Rectal smooth muscle tissue (tissue), 1 donor: ENCODE measurements at regions not wholly inside any gene's neighbourhood (a gene's known extent, or its start where the extent isn't known, plus 50 kb on each side); places are given as distances from the start of the nearest gene placed in this dataset.

Experiments used
- H3K27ac ChIP-seq: one replicate; pipeline ENCODE4 v1.7.0; 2013; ENCODE audit warnings: low read depth, low read length, inconsistent platforms
- H3K27me3 ChIP-seq: one replicate; pipeline ENCODE4 v1.7.0; 2013; ENCODE audit warnings: low read length; ENCODE audit not compliant: control insufficient read depth, insufficient read depth
- H3K36me3 ChIP-seq: one replicate; pipeline ENCODE4 v1.7.0; 2013; ENCODE audit warnings: low read length; ENCODE audit not compliant: control insufficient read depth, insufficient read depth
- H3K4me1 ChIP-seq: one replicate; pipeline ENCODE4 v1.7.0; 2013; ENCODE audit warnings: low read length; ENCODE audit not compliant: control insufficient read depth, insufficient read depth
- H3K4me3 ChIP-seq: one replicate; pipeline ENCODE4 v1.7.0; 2013; ENCODE audit warnings: low read length
- H3K9ac ChIP-seq: one replicate; pipeline ENCODE4 v1.7.0; 2013; ENCODE audit warnings: low read length

- Histone ChIP-seq H3K9ac (no peak overlapping the region), H3K4me1 (no peaks in the 10 kb centered on the region), H3K36me3 (no peaks in the 10 kb centered on the region), H3K4me3 (no peak overlapping the region), H3K27ac (no peak overlapping the region), H3K27me3 (peaks cover 5% of the 10 kb centered on the region)
Observed at GRCh38 chr11:123298488-123299447, 103.7 kb upstream of the CLMP start.

- no peaks in the 10 kb centered on the region for H3K27me3 ChIP-seq
- H3K27ac ChIP-seq = no peak overlapping the region
- no peak overlapping the region for H3K9ac ChIP-seq
- no peaks in the 10 kb centered on the region for H3K4me1 ChIP-seq
- no peak overlapping the region for H3K4me3 ChIP-seq
- no peaks in the 10 kb centered on the region for H3K36me3 ChIP-seq
Observed at GRCh38 chr11:123292647-123293046, 97.6 kb upstream of the CLMP start.

GRCh38 chr11:123291201-123291869, 96.3 kb upstream of the CLMP start:
- Histone ChIP-seq H3K4me1 (no peaks in the 10 kb centered on the region), H3K9ac (no peak overlapping the region), H3K27ac (no peak overlapping the region), H3K4me3 (no peak overlapping the region), H3K36me3 (no peaks in the 10 kb centered on the region), H3K27me3 (no peaks in the 10 kb centered on the region)

DNA sequence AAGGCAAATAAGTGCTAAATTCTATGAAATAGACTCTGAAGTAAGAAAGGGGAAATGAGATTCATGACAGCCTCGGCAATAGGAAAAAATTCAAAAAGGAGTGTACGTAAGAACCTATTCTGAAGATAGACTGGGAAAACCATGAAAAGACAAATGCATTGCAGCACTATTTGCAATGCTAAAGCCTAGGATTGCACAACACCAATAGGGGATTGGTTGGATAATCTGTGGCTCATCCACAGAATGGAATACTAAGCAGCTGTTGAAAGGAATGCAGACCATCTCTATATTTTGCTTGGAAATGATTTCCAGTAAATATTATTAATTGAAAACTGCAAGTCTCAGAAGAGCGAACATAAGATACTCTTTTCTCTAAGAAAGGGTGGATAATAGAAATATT, 91.7 kb upstream of the CLMP start:
- Histone ChIP-seq H3K36me3 (no peaks in the 10 kb centered on the region), H3K4me1 (no peaks in the 10 kb centered on the region), H3K27me3 (no peaks in the 10 kb centered on the region), H3K4me3 (no peak overlapping the region), H3K9ac (no peak overlapping the region), H3K27ac (no peak overlapping the region)

- no peaks in the 10 kb centered on the region for H3K4me1 ChIP-seq
- H3K27me3 ChIP-seq = no peaks in the 10 kb centered on the region
- H3K4me3 ChIP-seq = no peak overlapping the region
- H3K9ac ChIP-seq = no peak overlapping the region
- no peak overlapping the region for H3K27ac ChIP-seq
- no peaks in the 10 kb centered on the region for H3K36me3 ChIP-seq
Observed at GRCh38 chr11:123286255-123286654, 91.2 kb upstream of the CLMP start.

DNA sequence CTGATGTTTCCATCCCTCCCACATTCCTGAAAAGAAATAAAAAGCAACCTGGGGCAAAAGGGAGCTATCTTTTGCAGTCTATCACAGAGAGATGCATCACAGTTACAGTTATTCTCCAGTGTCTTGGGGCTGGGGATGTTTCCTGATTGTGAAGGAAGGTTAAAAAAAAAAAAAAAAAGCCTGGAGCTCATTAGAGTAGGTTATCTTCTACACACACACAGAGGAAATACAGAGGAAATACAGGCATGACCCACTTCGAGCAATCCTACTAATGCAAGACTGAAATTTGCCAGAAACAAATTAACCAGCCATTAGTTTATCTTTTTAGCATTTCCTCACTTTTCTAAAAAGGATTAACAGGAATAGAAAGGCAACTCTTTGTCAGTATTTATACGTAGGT, 89.4 kb upstream of the CLMP start:
- Histone ChIP-seq H3K27me3 (no peaks in the 10 kb centered on the region), H3K4me1 (no peaks in the 10 kb centered on the region), H3K4me3 (no peak overlapping the region), H3K9ac (no peak overlapping the region), H3K27ac (no peak overlapping the region), H3K36me3 (no peaks in the 10 kb centered on the region)

- no peak overlapping the region for H3K27ac ChIP-seq
- no peaks in the 10 kb centered on the region for H3K4me1 ChIP-seq
- no peak overlapping the region for H3K9ac ChIP-seq
- no peaks in the 10 kb centered on the region for H3K27me3 ChIP-seq
- no peaks in the 10 kb centered on the region for H3K36me3 ChIP-seq
- H3K4me3 ChIP-seq = no peak overlapping the region
Observed at GRCh38 chr11:123282597-123282996, 87.5 kb upstream of the CLMP start.

DNA sequence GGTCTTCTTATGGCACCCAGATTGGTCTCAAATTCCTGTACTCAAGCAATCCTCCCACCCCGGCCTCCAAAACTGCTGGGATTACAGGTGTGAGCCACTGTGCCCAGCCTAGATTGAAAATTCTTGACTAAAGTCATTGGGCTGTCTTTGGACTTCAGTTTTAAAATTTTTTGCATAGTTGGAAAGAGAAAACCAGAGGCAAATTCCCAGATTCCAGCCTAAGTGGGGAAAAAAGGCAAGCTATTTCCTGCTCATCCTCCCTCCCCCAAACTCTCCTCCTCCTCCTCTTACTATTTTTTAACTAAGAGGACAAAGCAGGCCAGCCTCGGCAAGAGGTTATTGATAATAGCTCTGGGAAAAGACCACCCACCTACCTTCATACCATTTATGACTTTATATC, 78.6 kb upstream of the CLMP start:
- no peaks in the 10 kb centered on the region for H3K27me3 ChIP-seq
- H3K4me3 ChIP-seq = no peak overlapping the region
- no peak overlapping the region for H3K9ac ChIP-seq
- H3K27ac ChIP-seq = no peak overlapping the region
- no peaks in the 10 kb centered on the region for H3K36me3 ChIP-seq
- H3K4me1 ChIP-seq = no peaks in the 10 kb centered on the region

DNA sequence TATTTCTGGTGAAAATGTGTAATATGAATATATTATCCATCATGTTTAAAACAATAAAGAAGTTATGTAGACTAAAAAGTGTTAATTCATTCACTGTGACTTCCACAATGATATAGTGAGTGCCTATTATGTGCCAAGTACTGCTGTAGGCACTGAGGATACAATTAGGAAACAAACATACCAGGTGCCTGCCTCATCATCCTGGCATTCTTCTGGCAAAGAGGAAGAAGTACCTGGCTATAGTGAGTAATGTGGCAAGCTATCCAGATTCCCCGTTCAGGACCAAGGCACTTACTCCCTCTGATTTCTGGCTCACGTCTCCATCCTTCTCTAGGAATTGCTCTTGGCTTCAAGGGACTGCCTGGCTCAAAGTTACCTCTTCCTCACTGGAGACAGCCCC, 77.5 kb upstream of the CLMP start:
- H3K4me1 ChIP-seq = no peaks in the 10 kb centered on the region
- no peaks in the 10 kb centered on the region for H3K27me3 ChIP-seq
- no peak overlapping the region for H3K27ac ChIP-seq
- no peaks in the 10 kb centered on the region for H3K36me3 ChIP-seq
- no peak overlapping the region for H3K9ac ChIP-seq
- H3K4me3 ChIP-seq = no peak overlapping the region

- Histone ChIP-seq H3K27ac (no peak overlapping the region), H3K27me3 (no peaks in the 10 kb centered on the region), H3K36me3 (no peaks in the 10 kb centered on the region), H3K9ac (no peak overlapping the region), H3K4me3 (no peak overlapping the region), H3K4me1 (no peaks in the 10 kb centered on the region)
Observed at GRCh38 chr11:123268156-123268555, 73.1 kb upstream of the CLMP start.

DNA sequence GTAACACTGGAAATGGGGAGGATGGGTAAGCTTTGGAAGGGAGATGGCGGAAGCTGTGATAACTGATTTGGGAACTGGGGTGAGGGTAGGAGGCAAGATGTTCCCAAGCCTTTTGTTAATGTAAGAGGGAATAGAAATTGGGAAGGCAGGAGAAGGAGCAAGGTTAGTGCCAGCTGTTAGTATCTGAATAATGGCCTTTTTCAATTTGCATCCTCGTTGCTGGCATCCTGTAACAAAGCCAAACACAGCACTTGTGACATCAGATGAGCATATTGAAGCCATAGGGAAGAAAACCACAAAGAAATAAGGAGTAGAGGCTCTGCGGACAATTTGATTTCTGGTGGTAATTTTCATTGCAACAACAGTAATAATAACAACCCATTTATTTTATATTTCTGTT, 70.9 kb upstream of the CLMP start:
- no peaks in the 10 kb centered on the region for H3K36me3 ChIP-seq
- no peak overlapping the region for H3K4me3 ChIP-seq
- H3K9ac ChIP-seq = no peak overlapping the region
- peaks cover 3% of the 10 kb centered on the region for H3K4me1 ChIP-seq
- H3K27ac ChIP-seq = no peak overlapping the region
- no peaks in the 10 kb centered on the region for H3K27me3 ChIP-seq

DNA sequence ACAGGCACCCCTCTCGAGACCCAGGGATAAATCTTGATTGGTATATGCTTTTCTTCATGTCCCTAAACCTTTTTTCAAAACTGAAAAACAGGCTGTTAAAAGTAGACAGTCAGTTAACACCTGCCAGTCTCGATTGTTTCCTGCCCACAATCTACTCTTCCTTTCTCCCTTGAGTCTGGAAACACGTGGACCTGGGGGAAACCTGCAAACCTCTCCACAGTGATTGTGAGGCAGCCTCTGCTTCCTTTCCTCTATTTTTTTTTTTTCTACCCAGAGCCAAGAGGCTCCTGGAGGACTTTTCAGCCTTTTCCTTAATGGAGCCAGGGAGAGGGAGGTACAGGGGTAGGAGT, 69.4 kb upstream of the CLMP start:
- H3K4me3 ChIP-seq = no peak overlapping the region
- H3K27me3 ChIP-seq = no peaks in the 10 kb centered on the region

More for the DNA sequence above, 69.4 kb upstream of the CLMP start:
- Histone ChIP-seq H3K27ac (no peak overlapping the region), H3K9ac (no peak overlapping the region), H3K36me3 (no peaks in the 10 kb centered on the region), H3K4me1 (peaks cover 3% of the 10 kb centered on the region)
